ENCODE measurements at regions not wholly inside any gene's neighbourhood (a gene's known extent, or its start where the extent isn't known, plus 50 kb on each side); places are given as distances from the start of the nearest gene placed in this dataset.

DNA sequence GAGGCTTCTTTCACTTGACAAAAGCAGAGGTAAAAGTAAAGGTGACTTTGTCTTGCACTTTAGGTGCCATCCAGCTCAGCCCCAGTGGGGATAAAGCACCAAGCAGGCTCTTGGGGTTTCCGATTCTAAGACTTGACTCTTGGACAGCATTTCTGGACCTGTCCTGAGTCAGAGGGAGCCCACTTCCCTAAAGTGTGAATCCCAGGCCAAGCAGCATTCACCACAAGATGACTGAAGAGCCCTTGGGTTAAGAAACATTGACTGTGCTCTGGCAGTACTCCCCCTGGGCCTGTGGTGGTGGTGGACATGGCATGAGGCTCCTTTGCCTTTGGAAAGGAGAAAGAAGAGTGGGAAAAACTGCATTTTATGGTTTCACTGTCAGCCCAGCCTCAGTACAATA is 638.0 kb upstream of the VRK2 start:
- no peaks in the 10 kb centered on the region; a peak in 1 of 8 replicates for H3K36me3 ChIP-seq (ENCODE audit: control insufficient read depth in 2 of 4, insufficient read depth in 4 of 4, low read length in 3 of 4)
- no peak overlapping the region for H2BK15ac ChIP-seq (ENCODE audit: low read length)
- H4K5ac ChIP-seq (ENCODE audit: insufficient read length, low read depth, low read length): no peak overlapping the region
- H3K79me2 ChIP-seq (ENCODE audit: control insufficient read depth in 1 of 2, insufficient read depth in 2 of 2, low read length in 2 of 2): no peaks in the 10 kb centered on the region
- H4K91ac ChIP-seq (replicated peaks; ENCODE audit: insufficient read length, low read length): no peak overlapping the region
- H4K20me1 ChIP-seq (replicated peaks in 1 of 2; ENCODE audit: control insufficient read depth in 1 of 2, insufficient read depth in 2 of 2, low read length in 2 of 2): no peaks in the 10 kb centered on the region
- H3K9ac ChIP-seq (replicated peaks in 1 of 4; ENCODE audit: extremely low read depth in 1 of 4, low read depth in 3 of 4, low read length in 3 of 4): no peak overlapping the region
- H3K14ac ChIP-seq (ENCODE audit: insufficient read length): no peak overlapping the region
- no peak overlapping the region for H2BK5ac ChIP-seq (ENCODE audit: low read depth, low read length)
- H3K23ac ChIP-seq (ENCODE audit: insufficient read length): no peak overlapping the region
- POLR2A ChIA-PET (ENCODE audit: partially characterized antibody): no interaction called here
- H2BK12ac ChIP-seq (ENCODE audit: low read depth, low read length): no peak overlapping the region
- no peak overlapping the region for H2AK5ac ChIP-seq (ENCODE audit: low read depth, low read length)
- no peaks in the 10 kb centered on the region for H3K79me1 ChIP-seq (ENCODE audit: low read depth, low read length)
- H3K4me1 ChIP-seq (replicated peaks in 1 of 4; ENCODE audit: control insufficient read depth in 3 of 4, insufficient read depth in 4 of 4, low read length in 3 of 4): peaks cover 0 to 7% (median 2%) of the 10 kb centered on the region in 4 experiments; a peak in 3 of 7 replicates
- H3K4ac ChIP-seq (replicated peaks; ENCODE audit: insufficient read length, low read depth, low read length): no peak overlapping the region
- no peak overlapping the region for H3K27ac ChIP-seq (ENCODE audit: low read depth, low read length)
- H3K4me3 ChIP-seq (ENCODE audit: extremely low read depth in 1 of 4, insufficient read depth in 2 of 4, low read depth in 3 of 4, low read length in 4 of 4): no peak overlapping the region
- DNase-seq (ENCODE audit: low read depth in 1 of 2, low spot score in 2 of 2) (no peak), FAIRE-seq (no peak)
- H4K8ac ChIP-seq (ENCODE audit: extremely low read depth, insufficient read depth, low read length): no peak overlapping the region
- H3K56ac ChIP-seq (replicated peaks; ENCODE audit: insufficient read length, low read depth, low read length): no peak overlapping the region
- H3K23me2 ChIP-seq (ENCODE audit: low read depth, low read length): no peaks in the 10 kb centered on the region
- H3K27me3 ChIP-seq (replicated peaks in 1 of 4; ENCODE audit: control insufficient read depth in 3 of 4, extremely low read depth in 1 of 4, insufficient read depth in 3 of 4, low read length in 3 of 4): no peaks in the 10 kb centered on the region
- H2AFZ ChIP-seq (ENCODE audit: low read length): peak overlapping the region; percentile 70; the same call in 1 of the 2 replicates
- no peak overlapping the region for H3K4me2 ChIP-seq (ENCODE audit: insufficient read depth in 1 of 2, low read depth in 2 of 2, low read length in 2 of 2)
- H3K9me3 ChIP-seq (ENCODE audit: insufficient read depth in 2 of 2, low read depth in 1 of 2, low read length in 1 of 2): no peaks in the 10 kb centered on the region; a peak in 1 of 4 replicates
- H2BK20ac ChIP-seq (ENCODE audit: low read length): no peak overlapping the region
- CTCF ChIA-PET (ENCODE audit: partially characterized antibody): interaction anchor here (1.4 kb wide), 1 partner anchor 12 kb away, joined by 3 read pairs; no protein-coding TSS in a partner anchor
- 92% methylated on average over 1 of the region's 1 CpG; no CpG with 5 or more reads in 1 of the 2 experiments for WGBS, 2 experiments (ENCODE audit: extremely low coverage in 1 of 2, insufficient coverage in 1 of 2, insufficient read length in 1 of 2, insufficient replicate concordance in 2 of 2, low coverage in 1 of 2, low lambda C conversion rate in 2 of 2, missing lambda C conversion rate in 1 of 2)
- no peak overlapping the region for H2BK120ac ChIP-seq (replicated peaks; ENCODE audit: low read depth, low read length)
- TF ChIP-seq HDAC6 (IDR thresholded peaks at IDR 0.05; ENCODE audit: low read depth, low read length) (no peak), GABPA (IDR thresholded peaks at IDR 0.05; ENCODE audit: borderline replicate concordance, insufficient read depth, low read length) (no peak), EZH2 (IDR thresholded peaks at IDR 0.05; ENCODE audit: low read depth, low read length, severe bottlenecking) (no peak), KDM4A (IDR thresholded peaks at IDR 0.05; ENCODE audit: low read depth, low read length, severe bottlenecking) (no peak), POLR2AphosphoS5 (IDR thresholded peaks at IDR 0.05; ENCODE audit: low read depth, low read length) (no peak), SUZ12 (IDR thresholded peaks at IDR 0.05; ENCODE audit: low read length) (no peak), SP4 (IDR thresholded peaks at IDR 0.05; ENCODE audit: low read length) (no peak), EGR1 (IDR thresholded peaks at IDR 0.05; ENCODE audit: borderline replicate concordance, low read depth, low read length) (no peak), TCF12 (IDR thresholded peaks at IDR 0.05; ENCODE audit: low read depth, low read length) (no peak), POLR2A (IDR thresholded peaks at IDR 0.05; ENCODE audit: control extremely low read depth in 1 of 2, low read depth in 2 of 2, low read length in 2 of 2) (no peak), RXRA (IDR thresholded peaks at IDR 0.05; ENCODE audit: insufficient read depth, low read depth, low read length) (no peak), EP300 (IDR thresholded peaks at IDR 0.05; ENCODE audit: borderline replicate concordance in 1 of 2, low read depth in 2 of 2, low read length in 2 of 2) (no peak), PHF8 (conservative IDR thresholded peaks at IDR 0.05; ENCODE audit: low read depth, low read length) (no peak), RBBP5 (IDR thresholded peaks at IDR 0.05; ENCODE audit: borderline replicate concordance, low read depth, low read length) (no peak), BRCA1 (IDR thresholded peaks at IDR 0.05; ENCODE audit: low read depth, low read length) (no peak)
- H3K18ac ChIP-seq (ENCODE audit: extremely low read depth, low read length): no peak overlapping the region

Measured in H1 (cell line).